Hindlimb muscle (tissue), 1 donor: ENCODE measurements at regions not wholly inside any gene's neighbourhood (a gene's known extent, or its start where the extent isn't known, plus 50 kb on each side); places are given as distances from the start of the nearest gene placed in this dataset.
"Not testable (repeated sequence)": the region's sequence is repeated elsewhere in the genome, so short reads cannot be mapped to it uniquely, and the experiment has no call there.

Experiments
- DNase-seq: peaks from one replicate; pipeline ENCODE4 v3.0.0-alpha.2; 2013

GRCh38 chr1:79239840-79240239 lies 233.3 kb upstream of the ADGRL4 start:
- no peak for DNase-seq

- DNase-seq: no peak
Observed at GRCh38 chr1:79235301-79236002, 228.9 kb upstream of the ADGRL4 start.

GRCh38 chr1:79232818-79233217 lies 226.3 kb upstream of the ADGRL4 start:
- no peak for DNase-seq

GRCh38 chr1:79230751-79231150 lies 224.2 kb upstream of the ADGRL4 start:
- not testable (repeated sequence) for DNase-seq

- no peak for DNase-seq
Observed at GRCh38 chr1:79226963-79227362, 220.4 kb upstream of the ADGRL4 start.

- no peak for DNase-seq
Observed at GRCh38 chr1:79224537-79224936, 218.0 kb upstream of the ADGRL4 start.

GRCh38 chr1:79220509-79220908 lies 214.0 kb upstream of the ADGRL4 start:
- no peak for DNase-seq

- DNase-seq: no peak
Observed at GRCh38 chr1:79215311-79215710, 208.8 kb upstream of the ADGRL4 start.

GRCh38 chr1:79207786-79208185 lies 201.3 kb upstream of the ADGRL4 start:
- no peak for DNase-seq

GRCh38 chr1:79207331-79207730 lies 200.8 kb upstream of the ADGRL4 start:
- DNase-seq: no peak

GRCh38 chr1:79204779-79205479 lies 198.4 kb upstream of the ADGRL4 start:
- DNase-seq: no peak

- DNase-seq: no peak
Observed at GRCh38 chr1:79198832-79199231, 192.3 kb upstream of the ADGRL4 start.

GRCh38 chr1:79197421-79197820 lies 190.9 kb upstream of the ADGRL4 start:
- DNase-seq: no peak

- DNase-seq: no peak
Observed at GRCh38 chr1:79196211-79196610, 189.7 kb upstream of the ADGRL4 start.

GRCh38 chr1:79193211-79194079 lies 186.9 kb upstream of the ADGRL4 start:
- DNase-seq: no peak

GRCh38 chr1:79190074-79190473 lies 183.5 kb upstream of the ADGRL4 start:
- DNase-seq: no peak

GRCh38 chr1:79188337-79188736 lies 181.8 kb upstream of the ADGRL4 start:
- no peak for DNase-seq

GRCh38 chr1:79186260-79186659 lies 179.7 kb upstream of the ADGRL4 start:
- DNase-seq: no peak

- no peak for DNase-seq
Observed at GRCh38 chr1:79177844-79178243, 171.3 kb upstream of the ADGRL4 start.

- peak; percentile 3 for DNase-seq
Observed at GRCh38 chr1:79161077-79161476, 154.5 kb upstream of the ADGRL4 start.

GRCh38 chr1:79155991-79156390 lies 149.5 kb upstream of the ADGRL4 start:
- DNase-seq: no peak

GRCh38 chr1:79151006-79151796 lies 144.7 kb upstream of the ADGRL4 start:
- no peak for DNase-seq

- no peak for DNase-seq
Observed at GRCh38 chr1:79150576-79150975, 144.0 kb upstream of the ADGRL4 start.
